H9 (cell line): ENCODE measurements at regions not wholly inside any gene's neighbourhood (a gene's known extent, or its start where the extent isn't known, plus 50 kb on each side); places are given as distances from the start of the nearest gene placed in this dataset.

Source experiments
- DNase-seq: peaks from one replicate; pipeline ENCODE4 v3.0.0-alpha.2; 2017
- H2AFZ ChIP-seq: one replicate; pipeline ENCODE4 v1.6.1; 2013; ENCODE audit warnings: mild to moderate bottlenecking, low read length, control low read depth, moderate library complexity
- H2AK5ac ChIP-seq: 2 replicates; pipeline ENCODE4 v1.6.1; 2013; ENCODE audit warnings: low read length, control low read depth, mixed read lengths; ENCODE audit not compliant: insufficient read length
- H2BK120ac ChIP-seq: one replicate; pipeline ENCODE4 v1.6.1; 2013; ENCODE audit warnings: low read depth, mild to moderate bottlenecking, low read length, control low read depth, inconsistent platforms; ENCODE audit not compliant: poor library complexity, severe bottlenecking
- H2BK12ac ChIP-seq: 2 replicates; pipeline ENCODE4 v1.6.1; 2013; ENCODE audit warnings: low read length, control low read depth, mixed read lengths, low read depth; ENCODE audit not compliant: insufficient read length
- H2BK15ac ChIP-seq: 2 replicates; pipeline ENCODE4 v1.6.1; 2013; ENCODE audit warnings: low read depth, low read length, control low read depth
- H2BK20ac ChIP-seq: one replicate; pipeline ENCODE4 v1.6.1; 2013; ENCODE audit warnings: low read depth, mild to moderate bottlenecking, low read length, control low read depth, inconsistent platforms; ENCODE audit not compliant: poor library complexity, severe bottlenecking
- H2BK5ac ChIP-seq: 2 replicates; pipeline ENCODE4 v1.6.1; 2013; ENCODE audit warnings: low read length, control low read depth, mixed read lengths; ENCODE audit not compliant: insufficient read length
- H3K14ac ChIP-seq: 2 replicates; pipeline ENCODE4 v1.6.1; 2013; ENCODE audit warnings: low read length, control low read depth; ENCODE audit not compliant: insufficient read depth
- H3K18ac ChIP-seq: 2 replicates; pipeline ENCODE4 v1.6.1; 2013; ENCODE audit warnings: low read depth, mild to moderate bottlenecking, mixed read lengths, low read length, control low read depth; ENCODE audit not compliant: insufficient read length
- H3K23ac ChIP-seq: 2 replicates; pipeline ENCODE4 v1.6.1; 2013; ENCODE audit warnings: low read length, control low read depth, mixed read lengths, low read depth; ENCODE audit not compliant: insufficient read length
- H3K23me2 ChIP-seq: 2 replicates; pipeline ENCODE4 v1.6.1; 2013; ENCODE audit warnings: low read depth, mild to moderate bottlenecking, mixed read lengths, low read length, control low read depth; ENCODE audit not compliant: insufficient read length, poor library complexity, severe bottlenecking
- H3K27ac ChIP-seq: 2 replicates; pipeline ENCODE4 v1.5.1; 2013; ENCODE audit warnings: low read length, control low read depth, mixed read lengths, low read depth; ENCODE audit not compliant: insufficient read length
- H3K27me3 ChIP-seq: 2 replicates; pipeline ENCODE4 v1.6.1; 2013; ENCODE audit warnings: low read length, control low read depth, inconsistent platforms; ENCODE audit not compliant: insufficient read depth
- H3K4ac ChIP-seq: 2 replicates; pipeline ENCODE4 v1.6.1; 2013; ENCODE audit warnings: low read depth, mild to moderate bottlenecking, control low read depth, inconsistent platforms, low read length, moderate library complexity
- H3K4me1 ChIP-seq: 2 replicates; pipeline ENCODE4 v1.6.1; 2013; ENCODE audit warnings: low read length, control low read depth, inconsistent platforms; ENCODE audit not compliant: insufficient read depth
- H3K4me2 ChIP-seq: 2 replicates; pipeline ENCODE4 v1.6.1; 2013; ENCODE audit warnings: low read length, control low read depth, mixed read lengths; ENCODE audit not compliant: insufficient read length, insufficient read depth
- H3K56ac ChIP-seq: 2 replicates; pipeline ENCODE4 v1.6.1; 2013; ENCODE audit warnings: low read depth, mild to moderate bottlenecking, mixed read lengths, low read length, control low read depth; ENCODE audit not compliant: insufficient read length
- H3K79me1 ChIP-seq: 2 replicates; pipeline ENCODE4 v1.6.1; 2013; ENCODE audit warnings: low read depth, mild to moderate bottlenecking, moderate library complexity, low read length, control low read depth, inconsistent platforms; ENCODE audit not compliant: insufficient read depth, poor library complexity, severe bottlenecking
- H3K79me2 ChIP-seq: 2 replicates; pipeline ENCODE4 v1.6.1; 2013; ENCODE audit warnings: low read length, control low read depth, inconsistent platforms; ENCODE audit not compliant: insufficient read depth
- H3K9ac ChIP-seq: 2 replicates; pipeline ENCODE4 v1.6.1; 2013; ENCODE audit warnings: low read length, control low read depth, mixed read lengths; ENCODE audit not compliant: insufficient read length; ENCODE audit errors: extremely low read depth
- H3K9me3 ChIP-seq: one replicate; pipeline ENCODE4 v1.6.1; 2013; ENCODE audit warnings: low read depth, low read length, inconsistent platforms; ENCODE audit not compliant: control insufficient read depth
- H3T11ph ChIP-seq: one replicate; pipeline ENCODE4 v1.6.1; 2013; ENCODE audit warnings: mild to moderate bottlenecking, low read length, control low read depth, inconsistent platforms
- H4K20me1 ChIP-seq: one replicate; pipeline ENCODE4 v1.6.1; 2013; ENCODE audit not compliant: control insufficient read depth, insufficient read length, insufficient read depth
- H4K5ac ChIP-seq: 2 replicates; pipeline ENCODE4 v1.6.1; 2013; ENCODE audit warnings: low read depth, mild to moderate bottlenecking, mixed read lengths, low read length, control low read depth; ENCODE audit not compliant: insufficient read length
- H4K8ac ChIP-seq: replicated peaks from 2 replicates; pipeline ENCODE4 v1.6.1; 2013; ENCODE audit warnings: low read length, control low read depth, mixed read lengths, low read depth; ENCODE audit not compliant: insufficient read length
- H4K91ac ChIP-seq: 2 replicates; pipeline ENCODE4 v1.6.1; 2013; ENCODE audit warnings: low read depth, mild to moderate bottlenecking, moderate library complexity, mixed read lengths, low read length, control low read depth; ENCODE audit not compliant: insufficient read length
- H3K27ac Mint-ChIP-seq, 3 experiments: 2 replicates in 2 of 3; 3 replicates in 1 of 3; pipeline ENCODE4 v1.8.0; 2020 to 2021; ENCODE audit warnings: mixed read lengths in 3 of 3, mild to moderate bottlenecking in 1 of 3, moderate library complexity in 1 of 3
- H3K27me3 Mint-ChIP-seq: 2 replicates; pipeline ENCODE4 v1.8.0; 2021; ENCODE audit warnings: low read depth, mild to moderate bottlenecking, moderate library complexity, mixed read lengths
- H3K36me3 Mint-ChIP-seq, 3 experiments: 2 replicates in 2 of 3; 3 replicates in 1 of 3; pipeline ENCODE4 v1.8.0; 2020 to 2021; ENCODE audit warnings: low read depth in 3 of 3, mixed read lengths in 3 of 3; ENCODE audit not compliant: insufficient read depth in 1 of 3
- H3K4me1 Mint-ChIP-seq, 2 experiments: 2 replicates each; pipeline ENCODE4 v1.8.0; 2020; ENCODE audit warnings: mixed read lengths in 2 of 2
- H3K4me3 Mint-ChIP-seq, 2 experiments: 2 replicates in 1 of 2; 3 replicates in 1 of 2; pipeline ENCODE4 v1.8.0; 2020 to 2021; ENCODE audit warnings: mild to moderate bottlenecking in 2 of 2, mixed read lengths in 2 of 2, moderate library complexity in 1 of 2
- H3K9me3 Mint-ChIP-seq, 2 experiments: 2 replicates in 1 of 2; 3 replicates in 1 of 2; pipeline ENCODE4 v1.8.0; 2020; ENCODE audit warnings: mild to moderate bottlenecking in 2 of 2, mixed read lengths in 2 of 2, moderate library complexity in 1 of 2
- CTCF ChIP-seq: fragments of 200-600 bp; sonication (generic); conservative IDR thresholded peaks from 3 replicates; pipeline ENCODE4 v1.8.0; 2021; ENCODE audit warnings: antibody characterized with exemption, mild to moderate bottlenecking
- WGBS: extraction: QIAGEN DNeasy Blood & Tissue Kit; methylation state at CpG from one replicate; pipeline ENCODE4 v1.1.7; 2013; ENCODE audit warnings: missing lambda C conversion rate, low lambda C conversion rate, mixed read lengths; ENCODE audit not compliant: insufficient read length; ENCODE audit errors: extremely low coverage; 5-methylcytosine and 5-hydroxymethylcytosine counted together

- WGBS, result no CpG with 5 or more reads among the region's 7 CpGs
- no peak overlapping the region for H3K9ac ChIP-seq
- no peak for DNase-seq
These were observed 413.1 kb downstream of the KCTD16 start for GRCh38 chr5:144583541-144584449.

More at GRCh38 chr5:144583541-144584449, 413.1 kb downstream of the KCTD16 start:
- H2BK5ac ChIP-seq, result no peak overlapping the region
- H3K79me1 ChIP-seq, result no peaks in the 10 kb centered on the region
- Mint-ChIP-seq H3K36me3 (no peaks in the 10 kb centered on the region), H3K27me3 (no peaks in the 10 kb centered on the region), H3K4me1 (peaks cover 34 to 36% of the 10 kb centered on the region in 2 experiments), H3K4me3 (peak overlapping the region in 1 of 2 experiments; percentile 10; a peak in 1 of 5 replicates), H3K27ac (peak overlapping the region in 1 of 3 experiments; percentile 97; a peak in 3 of 7 replicates), H3K9me3 (peaks cover 0 to 2% of the 10 kb centered on the region in 2 experiments; a peak in 2 of 5 replicates)
- no peaks in the 10 kb centered on the region for H3K27me3 ChIP-seq
- H3K4me2 ChIP-seq, result no peak overlapping the region
- no peak overlapping the region for H2AK5ac ChIP-seq
- H3K23ac ChIP-seq, result no peak overlapping the region
- H3K27ac ChIP-seq, result no peak overlapping the region
- no peak overlapping the region for H4K91ac ChIP-seq
- no peak overlapping the region for H3T11ph ChIP-seq
- H3K56ac ChIP-seq, result no peak overlapping the region
- no peak overlapping the region for H2BK15ac ChIP-seq
- H4K20me1 ChIP-seq, result no peaks in the 10 kb centered on the region
- H3K9me3 ChIP-seq, result no peaks in the 10 kb centered on the region
- no peak overlapping the region for H3K14ac ChIP-seq
- H2BK20ac ChIP-seq, result no peak overlapping the region
- no peak overlapping the region for H4K5ac ChIP-seq
- H3K4ac ChIP-seq, result no peak overlapping the region
- H3K4me1 ChIP-seq, result no peaks in the 10 kb centered on the region; the same call in 1 of the 2 replicates
- H3K79me2 ChIP-seq, result no peaks in the 10 kb centered on the region
- no peak for TF ChIP-seq CTCF
- H2AFZ ChIP-seq, result no peak overlapping the region
- H2BK12ac ChIP-seq, result no peak overlapping the region
- no peak overlapping the region for H2BK120ac ChIP-seq
- H3K23me2 ChIP-seq, result no peaks in the 10 kb centered on the region
- H4K8ac ChIP-seq, result no peak overlapping the region
- no peak overlapping the region for H3K18ac ChIP-seq
